Right lung (tissue), 2 donors: ENCODE measurements at regions not wholly inside any gene's neighbourhood (a gene's known extent, or its start where the extent isn't known, plus 50 kb on each side); places are given as distances from the start of the nearest gene placed in this dataset.

ENCODE experiments used
- DNase-seq, 2 donors: peaks; one replicate each; pipeline ENCODE4 v3.0.0-alpha.2; 2013

DNA sequence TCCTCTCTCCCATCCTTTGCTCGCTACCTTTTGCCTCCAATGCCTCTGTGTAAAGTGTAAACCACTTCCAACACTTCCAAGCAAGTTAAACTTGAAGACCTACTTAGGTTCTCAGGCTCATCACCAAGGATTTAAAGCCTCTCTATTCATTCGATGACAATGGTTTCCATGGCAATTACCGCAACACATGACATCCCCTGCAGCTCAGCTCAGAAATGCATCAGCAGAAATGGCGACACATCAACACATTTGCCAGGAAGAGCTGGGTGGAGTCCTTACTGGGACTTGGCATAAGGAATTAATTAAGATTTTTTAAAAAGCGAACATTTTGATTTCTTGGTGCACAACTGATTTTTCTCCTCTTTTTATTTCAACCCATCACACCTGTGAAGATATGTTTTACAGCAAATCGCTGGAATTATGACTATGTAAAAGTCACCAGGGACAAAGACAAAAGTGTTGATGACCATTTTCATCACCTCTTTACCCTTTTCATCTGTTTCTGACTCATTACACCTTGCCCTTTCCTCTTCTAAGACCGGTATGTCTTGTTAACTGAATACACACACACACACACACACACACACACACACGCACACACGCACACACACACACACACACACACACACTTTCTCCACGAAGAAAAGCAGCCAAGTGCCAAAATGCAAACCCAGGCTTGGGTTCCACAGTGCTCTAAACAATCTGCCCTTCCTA is 453.4 kb upstream of the CELF2 start:
- DNase-seq, result no peak

DNA sequence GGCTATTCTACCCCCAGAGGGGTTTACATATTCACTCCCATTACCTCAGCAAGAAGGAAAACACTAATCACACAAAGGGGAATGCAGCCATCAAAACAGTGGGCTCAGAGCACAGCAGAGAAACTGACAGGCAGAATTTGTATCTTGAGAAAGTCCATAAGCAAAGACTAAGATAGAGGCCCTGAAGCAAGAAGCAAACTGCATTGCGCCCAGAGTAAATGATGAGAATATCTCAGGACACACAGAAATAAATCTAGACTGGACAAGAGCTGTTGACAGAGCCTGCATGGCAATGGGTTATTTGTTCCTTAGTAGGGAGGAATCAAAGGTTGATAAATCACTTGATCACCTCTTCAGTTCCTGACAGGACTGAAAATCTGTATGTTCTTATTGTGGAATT is 440.7 kb upstream of the CELF2 start:
- no peak for DNase-seq

DNA sequence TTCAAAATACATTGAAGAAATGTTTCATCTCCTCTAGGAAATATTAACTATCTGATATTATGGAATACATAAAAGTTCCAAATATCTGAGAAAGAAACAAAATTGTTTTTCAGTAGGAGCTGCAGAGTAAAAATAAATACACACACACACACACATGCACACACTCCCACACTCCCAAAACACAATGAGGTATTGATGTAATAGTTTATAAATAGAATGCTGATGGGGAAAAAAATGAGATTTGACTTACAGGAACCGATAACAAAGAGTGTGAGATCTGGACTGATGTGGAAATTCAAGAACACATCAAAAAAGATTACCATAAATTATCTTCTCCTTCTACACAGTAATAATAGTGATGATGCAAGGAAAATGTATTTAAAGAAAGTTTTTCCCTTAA is 438.0 kb upstream of the CELF2 start:
- DNase-seq, result no peak

DNA sequence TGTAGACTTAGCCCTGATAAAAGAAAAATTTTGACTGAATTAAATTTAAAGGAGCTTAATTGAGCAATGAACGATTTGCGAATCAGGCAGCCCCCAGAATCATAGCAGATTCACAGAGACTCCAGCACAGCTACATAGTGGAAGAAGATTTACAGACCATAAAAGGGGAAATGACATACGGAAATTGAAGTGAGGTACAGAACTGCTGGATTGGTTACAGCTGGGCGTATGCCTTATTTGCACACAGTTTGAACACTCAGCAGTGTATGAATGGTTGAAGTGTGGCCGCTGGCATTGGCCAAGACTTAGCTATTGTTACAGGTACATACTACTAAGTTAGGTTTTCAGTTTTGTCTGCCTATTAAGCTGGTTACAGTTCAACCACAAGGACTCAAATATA is 433.5 kb upstream of the CELF2 start:
- no peak for DNase-seq

DNA sequence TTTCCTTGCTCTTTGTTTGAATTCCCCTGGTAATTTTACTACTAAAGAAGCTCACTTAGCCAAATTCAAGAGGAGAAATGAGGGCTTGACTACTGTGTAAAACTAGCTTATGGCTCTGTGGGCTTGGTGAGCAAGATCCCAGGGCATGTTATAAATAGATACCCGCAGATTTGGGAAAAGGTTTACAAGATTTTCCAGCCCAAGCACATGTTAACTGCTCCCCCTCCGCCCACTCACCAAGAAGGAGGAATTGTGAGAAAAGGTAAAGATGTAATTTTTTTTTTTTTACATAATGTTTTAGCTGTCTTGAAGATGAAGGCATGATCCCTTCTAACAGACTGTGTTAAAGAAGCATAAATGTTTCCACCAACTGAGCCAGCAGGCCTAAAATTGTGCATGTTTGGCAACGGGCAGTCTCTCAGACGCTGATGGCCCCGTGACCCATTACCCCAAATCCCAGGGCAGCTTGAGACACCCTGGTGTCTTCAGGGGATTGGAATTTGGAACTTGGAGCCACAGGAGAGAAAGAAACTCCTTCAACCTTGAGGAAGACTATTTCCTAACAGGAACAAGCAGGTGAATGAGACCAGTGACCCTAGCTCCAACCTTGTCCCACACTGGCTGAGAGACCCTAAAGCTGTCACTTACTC is 429.8 kb upstream of the CELF2 start:
- no peak for DNase-seq

DNA sequence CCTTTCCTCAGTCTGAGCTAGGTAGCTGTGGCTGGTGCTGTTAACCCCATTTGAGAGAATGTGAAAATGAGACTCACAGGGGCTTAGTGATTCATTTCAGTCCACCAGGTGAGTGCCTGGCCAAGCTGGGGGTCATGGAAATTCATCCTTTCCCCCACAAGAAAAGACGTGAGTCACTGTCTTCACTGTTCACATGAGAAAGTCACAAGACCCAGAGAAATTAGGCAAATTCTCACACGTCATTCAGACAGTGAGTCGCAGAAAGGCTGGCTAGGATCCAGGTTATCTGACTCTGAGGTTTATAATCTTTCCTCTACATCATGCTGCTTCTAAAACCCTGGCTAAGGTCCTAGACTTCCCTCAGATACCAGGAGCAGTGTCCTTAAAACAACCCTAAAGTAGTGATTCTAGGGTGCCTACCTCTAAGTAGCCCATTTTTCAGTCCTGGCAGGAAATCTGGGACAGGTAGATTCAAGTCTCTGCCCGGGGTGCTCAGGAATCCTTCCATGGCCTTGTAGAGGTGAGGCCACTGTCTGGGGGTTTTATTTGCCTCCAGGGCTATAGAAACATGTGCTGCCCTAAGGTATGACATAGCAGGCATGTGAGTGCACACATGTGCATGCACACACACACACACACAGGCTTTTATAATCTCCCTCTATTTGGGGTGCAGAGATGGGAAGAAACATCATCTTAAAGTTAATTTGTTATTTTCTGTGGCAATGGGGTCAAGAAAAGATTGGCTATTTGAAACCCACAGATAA is 427.9 kb upstream of the CELF2 start:
- DNase-seq, result peak in 1 of 2 donors; percentile 41

DNA sequence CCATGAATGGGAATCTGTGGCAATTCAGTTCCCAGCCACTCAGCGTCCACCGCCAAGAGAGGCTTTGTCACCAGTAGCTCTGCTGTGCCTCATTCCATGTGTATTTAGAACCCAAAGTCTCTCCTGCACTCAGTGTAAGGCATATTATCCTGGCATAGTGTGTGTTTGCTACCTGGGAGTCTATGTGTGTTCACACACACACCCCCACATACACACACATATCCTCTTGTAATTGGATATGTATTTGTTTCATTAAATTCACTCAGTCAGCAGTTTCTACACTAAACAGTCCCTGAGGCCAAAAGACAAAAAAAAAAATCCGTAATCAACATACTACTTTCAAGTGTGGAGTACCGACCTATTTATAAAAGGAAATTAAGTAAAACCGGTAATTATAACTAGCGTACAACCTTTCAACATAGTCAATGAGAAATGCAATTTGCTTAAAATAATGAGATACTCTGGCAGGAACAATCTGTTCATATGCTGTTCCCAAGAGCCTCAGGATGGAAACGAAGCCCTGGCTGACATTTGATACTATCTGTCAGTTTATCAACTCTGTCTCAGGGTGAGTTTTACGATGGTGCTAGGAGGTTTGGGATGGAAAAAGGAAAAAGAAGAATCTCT is 425.8 kb upstream of the CELF2 start:
- DNase-seq, result peak in 1 of 2 donors; percentile 17

DNA sequence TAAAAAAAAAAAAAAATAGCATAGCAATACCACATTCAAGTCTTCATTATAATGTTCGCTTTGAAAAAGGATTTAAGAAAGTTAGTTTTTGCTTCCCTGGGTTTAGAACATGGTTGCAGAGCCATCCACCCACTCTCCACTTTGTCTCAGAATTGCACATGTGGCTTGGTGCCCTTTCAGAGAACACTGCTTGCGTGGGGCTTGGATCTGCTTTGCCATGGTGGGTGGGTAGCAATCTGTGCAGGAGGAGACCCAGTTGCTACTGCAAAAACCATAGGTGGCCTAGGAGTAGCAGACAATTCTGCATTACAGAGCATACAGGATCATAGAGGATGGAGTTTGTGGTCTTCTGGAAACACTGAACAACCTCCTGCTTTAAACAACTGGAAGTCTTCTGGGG is 421.4 kb upstream of the CELF2 start:
- no peak for DNase-seq

DNA sequence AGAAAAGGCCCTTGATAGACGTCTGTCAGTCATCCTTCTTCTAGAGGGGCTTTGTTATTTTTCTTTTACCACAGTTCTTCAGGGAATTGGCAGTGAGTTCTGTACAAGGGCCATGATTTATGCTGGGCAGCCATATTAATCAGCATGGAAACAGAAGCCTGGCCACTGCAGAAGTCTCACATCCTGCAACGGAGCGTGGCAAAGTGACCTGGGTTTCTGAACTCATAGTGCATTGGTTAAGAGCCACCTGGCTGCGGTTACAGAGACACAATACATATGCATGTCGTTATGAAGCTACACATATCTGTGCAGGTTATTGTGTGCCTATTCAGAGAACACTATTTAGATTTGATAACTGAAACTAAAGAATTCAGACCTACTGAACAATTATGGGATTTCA is 419.4 kb upstream of the CELF2 start:
- DNase-seq, result no peak

DNA sequence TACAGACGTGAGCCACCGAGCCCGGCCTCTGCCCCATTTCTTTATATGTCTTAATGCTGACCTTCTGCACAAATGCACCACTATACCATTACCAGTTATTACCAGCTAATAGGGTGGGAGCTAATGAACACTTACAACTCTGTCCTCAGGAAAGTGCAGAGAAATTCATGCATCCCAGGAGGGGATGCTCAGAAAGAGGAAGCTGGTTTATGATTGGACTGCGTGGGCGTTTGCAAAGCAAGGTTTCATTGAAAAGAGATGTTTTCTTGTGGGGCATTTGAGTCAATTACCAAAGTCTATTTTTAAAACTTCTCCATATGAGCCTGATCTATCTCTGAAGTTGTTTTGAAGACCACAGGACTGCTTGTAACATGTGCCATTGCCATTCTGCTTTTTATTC is 417.7 kb upstream of the CELF2 start:
- DNase-seq, result no peak

DNA sequence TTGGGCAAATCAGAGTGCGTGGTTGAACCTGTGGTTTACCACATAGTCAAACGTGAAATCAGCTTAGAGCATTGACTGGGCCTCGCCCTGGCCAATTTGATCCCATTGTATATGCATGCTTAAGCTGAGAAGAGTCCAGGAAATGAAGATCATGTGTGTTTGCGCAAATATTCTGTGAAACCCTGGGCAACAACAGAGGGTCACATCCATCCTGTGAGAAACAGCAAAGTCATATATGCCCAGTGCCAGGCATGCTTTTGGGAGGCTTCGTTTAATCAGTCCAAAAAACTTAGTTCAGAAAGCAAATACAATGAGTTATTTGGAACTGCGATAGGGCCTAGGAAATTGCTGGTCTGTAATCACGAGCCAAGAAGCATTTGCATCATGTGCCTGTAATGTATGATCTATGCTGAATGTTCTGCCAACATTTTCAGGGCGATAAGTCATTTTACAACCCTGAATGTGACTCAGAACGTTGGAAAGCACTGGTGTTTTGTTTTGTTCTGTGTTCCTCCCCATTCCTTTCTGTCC is 412.1 kb upstream of the CELF2 start:
- peak in 1 of 2 donors; percentile 31 for DNase-seq

DNA sequence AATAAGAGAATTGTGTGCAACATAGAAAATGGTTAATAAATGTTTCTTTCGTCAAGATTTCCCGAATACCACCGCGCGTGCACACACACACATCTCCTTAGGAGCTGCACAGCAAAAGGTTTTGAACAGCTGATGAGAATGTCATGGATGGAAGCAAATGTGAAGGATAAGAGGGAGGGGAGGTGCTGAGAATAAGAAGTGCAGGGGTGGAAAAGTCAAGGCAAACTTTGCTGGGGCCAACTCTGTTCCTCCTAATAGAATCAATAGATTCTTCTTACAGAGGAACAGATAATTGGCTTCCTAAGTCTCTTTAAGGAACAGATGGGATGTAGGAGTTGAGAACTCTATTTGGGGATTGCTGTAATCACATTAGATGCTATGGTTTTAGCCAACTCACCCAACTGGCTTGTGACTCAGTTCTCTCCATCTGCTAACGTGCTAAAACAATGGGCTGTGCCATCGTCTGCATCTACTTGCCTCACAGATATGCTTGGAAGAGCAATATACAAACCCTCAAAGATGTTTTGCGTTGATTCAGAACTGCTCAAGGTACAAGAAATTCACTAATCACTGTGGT is 408.2 kb upstream of the CELF2 start:
- no peak for DNase-seq

DNA sequence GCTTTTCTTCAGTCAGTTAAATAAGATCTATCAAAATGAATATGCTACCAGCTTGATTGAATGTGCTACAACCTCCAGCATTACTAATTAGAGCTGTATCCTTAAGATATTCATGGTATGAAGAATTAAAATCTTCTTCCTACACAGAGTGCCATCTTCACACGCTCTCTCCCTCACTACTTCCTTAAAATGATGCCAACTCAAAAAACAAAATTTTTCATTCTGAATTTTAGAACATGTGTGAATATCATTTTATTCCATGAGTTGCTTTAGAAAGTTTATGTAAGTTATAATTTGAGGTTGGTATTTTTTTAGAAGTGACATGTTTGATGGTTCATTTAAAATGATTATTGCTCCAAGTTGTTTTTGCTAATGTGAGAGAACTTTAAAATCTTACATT is 407.5 kb upstream of the CELF2 start:
- no peak for DNase-seq

DNA sequence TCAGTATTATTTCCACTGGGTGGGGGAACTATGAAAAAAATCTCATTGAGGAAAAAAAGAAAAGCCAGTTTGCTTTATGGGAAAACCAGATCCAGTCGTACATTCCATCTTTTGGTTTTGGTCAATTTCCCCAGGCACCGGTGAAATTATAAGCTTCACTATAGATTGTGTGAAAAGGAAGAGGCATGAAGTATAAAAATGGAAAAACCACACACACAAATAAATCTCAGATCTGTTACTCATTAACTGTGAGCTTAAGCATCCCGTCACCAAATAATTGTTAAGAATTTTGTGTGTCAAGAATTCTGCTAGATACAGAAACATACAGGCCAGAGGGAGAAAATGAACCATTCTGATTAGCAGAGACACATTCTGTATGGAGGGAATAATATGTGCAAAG is 405.5 kb upstream of the CELF2 start:
- DNase-seq, result no peak

DNA sequence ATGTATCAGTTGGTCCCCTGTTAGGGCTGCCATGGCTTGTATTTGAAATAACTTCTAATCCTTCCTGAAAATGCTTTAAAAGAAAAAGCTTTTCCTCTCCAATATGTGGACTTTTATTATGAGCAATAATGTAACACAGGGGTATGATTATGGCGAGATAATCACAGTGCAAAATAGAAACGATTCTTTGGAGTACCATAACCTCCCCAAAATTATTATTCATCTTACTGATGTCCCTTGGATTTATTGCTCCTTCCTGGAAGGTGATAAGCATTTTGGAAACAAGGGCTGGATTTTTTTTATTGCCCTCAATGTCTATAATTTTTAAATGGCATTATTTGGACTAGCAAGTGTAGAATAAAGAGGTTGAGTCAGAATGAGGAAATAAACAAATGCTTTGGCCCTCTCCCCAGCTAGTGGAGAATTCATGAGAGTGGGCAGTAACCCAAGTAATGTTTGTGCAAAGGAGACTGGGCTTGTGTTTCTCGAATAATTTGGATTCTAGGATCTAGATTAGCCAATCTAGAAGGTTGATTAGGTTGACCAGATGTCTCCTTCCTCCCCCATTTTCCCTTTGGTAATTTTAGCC is 403.9 kb upstream of the CELF2 start:
- DNase-seq, result peak in 1 of 2 donors; percentile 19

DNA sequence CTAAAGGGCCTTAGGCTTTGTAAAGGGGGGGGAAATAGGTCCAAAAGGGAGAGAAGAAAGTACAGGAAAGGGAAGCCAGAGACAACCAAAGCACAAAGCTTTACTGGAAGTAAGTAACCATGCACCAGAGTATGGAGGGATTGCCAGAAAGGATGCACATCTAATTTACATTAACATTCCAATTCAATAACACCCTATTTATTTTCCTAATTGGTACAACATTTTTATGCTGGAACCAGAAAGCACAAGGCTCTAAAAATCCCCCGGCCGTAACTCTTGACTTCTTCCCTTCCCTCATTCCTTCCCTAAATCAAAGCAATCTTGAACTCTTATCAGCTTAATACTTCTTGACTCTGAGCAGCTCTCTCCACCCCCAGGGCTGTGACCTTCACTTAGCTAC is 400.0 kb upstream of the CELF2 start:
- DNase-seq, result no peak

DNA sequence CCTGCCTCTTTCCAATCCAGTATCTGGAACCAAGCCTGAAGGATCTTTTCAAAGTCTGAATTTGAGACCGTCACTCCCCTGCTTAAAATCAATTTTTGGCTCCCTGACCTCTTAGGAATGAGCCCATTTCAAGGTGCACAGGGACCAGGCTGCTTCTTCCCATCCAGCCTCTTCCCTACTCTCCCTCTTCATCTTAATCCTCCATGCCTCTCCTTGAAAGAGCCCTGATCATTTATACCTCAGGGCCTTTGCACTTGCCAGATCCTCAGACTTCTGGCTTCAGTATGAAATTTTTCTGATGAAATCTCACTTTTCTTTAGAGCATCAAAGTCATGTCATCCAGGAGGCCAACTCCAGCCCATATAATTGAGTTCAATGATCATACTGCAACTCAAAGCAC is 399.5 kb upstream of the CELF2 start:
- no peak for DNase-seq

DNA sequence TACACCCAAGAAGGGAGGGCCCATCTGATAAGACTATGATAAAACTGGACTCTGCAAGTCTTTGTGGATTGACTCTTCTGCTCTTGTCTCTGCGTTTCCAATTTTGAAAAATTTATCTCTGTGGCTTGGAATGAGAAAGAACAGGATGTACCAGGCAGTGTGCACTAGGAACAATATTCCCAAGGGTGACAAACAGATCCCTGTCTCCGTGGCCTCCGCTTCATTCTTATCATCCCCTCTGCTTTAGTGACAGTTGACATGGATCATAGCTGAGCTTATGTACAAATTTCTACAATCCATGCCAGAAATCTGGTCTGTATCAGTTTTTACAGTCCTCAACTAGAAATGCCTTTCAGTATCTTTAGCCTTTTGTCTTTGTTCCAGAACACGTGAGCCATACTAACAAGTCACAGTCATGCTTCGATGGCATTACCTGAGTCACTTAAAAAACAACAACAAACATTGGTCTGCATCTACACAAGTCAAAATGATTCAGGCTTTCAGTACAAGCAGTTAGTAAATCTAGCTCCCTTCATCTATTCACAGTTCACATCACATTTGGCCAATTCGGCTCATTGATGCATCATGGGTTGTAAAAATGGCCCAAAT is 393.6 kb upstream of the CELF2 start:
- no peak for DNase-seq

DNA sequence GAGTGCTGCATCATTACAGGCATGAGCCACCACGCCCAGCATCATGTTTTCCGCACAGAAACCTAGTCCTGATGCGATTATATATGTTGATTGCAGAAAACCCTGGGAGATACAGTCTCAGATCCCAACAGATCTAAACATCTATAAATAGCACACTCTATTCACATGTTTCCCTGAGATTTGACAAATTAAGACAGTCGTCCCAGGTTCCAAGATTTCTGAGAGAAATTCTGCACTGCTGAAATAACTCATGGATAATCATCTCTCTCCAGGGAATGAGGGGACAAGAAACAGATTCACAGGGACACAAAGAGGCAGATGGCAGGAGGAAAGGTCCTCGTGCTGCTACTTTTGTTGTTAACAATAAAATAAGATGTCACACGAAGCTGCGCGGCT is 393.1 kb upstream of the CELF2 start:
- DNase-seq, result no peak

DNA sequence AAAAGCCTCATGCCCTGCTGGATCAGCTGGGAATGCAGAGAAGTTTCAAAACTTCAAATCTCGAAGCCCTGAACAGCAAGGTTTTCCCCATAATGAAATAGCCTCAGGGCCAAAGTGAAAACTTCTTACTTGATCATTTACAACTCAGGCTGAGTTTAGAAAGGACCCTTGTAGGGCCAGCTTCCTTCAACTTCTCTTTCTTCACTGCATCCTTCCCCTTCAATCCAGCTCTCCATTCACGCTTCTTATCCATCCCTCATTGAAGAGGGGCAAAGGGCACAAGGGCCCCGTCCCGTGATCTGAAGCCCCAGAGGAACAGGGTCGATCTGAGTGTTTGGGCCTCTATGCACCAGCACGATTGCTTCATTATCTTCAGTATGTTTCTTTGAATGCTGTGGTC is 392.2 kb upstream of the CELF2 start:
- no peak for DNase-seq

DNA sequence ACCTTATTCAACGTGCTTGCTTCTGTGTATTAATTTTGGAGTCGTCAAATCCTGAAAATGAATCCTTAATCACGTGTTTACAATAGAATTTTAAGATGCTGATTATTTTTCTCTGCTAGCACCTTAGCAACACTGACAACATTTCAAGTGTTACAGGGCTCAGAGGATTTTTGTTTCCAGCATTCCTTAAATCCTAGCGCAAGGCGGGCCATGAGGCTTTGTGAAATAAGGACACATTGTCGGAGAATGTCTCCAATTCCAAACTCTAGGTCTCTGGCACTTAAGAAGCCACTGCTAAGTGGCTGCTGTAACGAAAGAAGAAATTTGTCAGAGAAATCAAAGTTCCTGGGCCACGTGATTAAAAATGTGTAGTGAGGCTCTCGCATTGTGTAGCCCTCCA is 390.9 kb upstream of the CELF2 start:
- DNase-seq, result no peak
